Psoas muscle (tissue), 7 donors: ENCODE measurements at regions not wholly inside any gene's neighbourhood (a gene's known extent, or its start where the extent isn't known, plus 50 kb on each side); places are given as distances from the start of the nearest gene placed in this dataset.

Experiments used
- ATAC-seq, 4 donors: fragments of 200-7000 bp; cut with Tn5 transposase; one replicate each; pipeline ENCODE4 v1.9.1; 2020; ENCODE audit warnings: moderate library complexity in 3 of 4, mild to moderate bottlenecking in 2 of 4
- DNase-seq, 2 donors: peaks; one replicate each; pipeline ENCODE4 v3.0.0-alpha.2; 2020
- H3K27ac ChIP-seq: fragments of 200-600 bp; one replicate; pipeline ENCODE4 v1.8.0; 2022
- H3K27me3 ChIP-seq, 3 donors: fragments of 200-600 bp in 1 of 3; one replicate each; pipeline versions ENCODE4 v1.6.1 to v1.8.0; 2013 to 2022; ENCODE audit warnings: low read length in 2 of 3, mild to moderate bottlenecking in 2 of 3, moderate library complexity in 1 of 3; ENCODE audit not compliant: insufficient read depth in 3 of 3
- H3K36me3 ChIP-seq, 2 donors: fragments of 200-600 bp in 1 of 2; one replicate each; pipeline versions ENCODE4 v1.6.1 to v1.8.0; 2013 to 2022; ENCODE audit warnings: low read depth in 1 of 2, mild to moderate bottlenecking in 1 of 2, moderate library complexity in 1 of 2; ENCODE audit not compliant: insufficient read depth in 1 of 2
- H3K4me1 ChIP-seq: fragments of 200-600 bp; one replicate; pipeline ENCODE4 v1.8.0; 2022
- H3K4me3 ChIP-seq: fragments of 200-600 bp; one replicate; pipeline ENCODE4 v1.8.0; 2022; ENCODE audit warnings: mild to moderate bottlenecking
- H3K9me3 ChIP-seq: fragments of 200-600 bp; one replicate; pipeline ENCODE4 v1.8.0; 2022
- CTCF ChIP-seq: fragments of 200-600 bp; IDR thresholded peaks from one replicate; pipeline ENCODE4 v1.8.0; 2022; ENCODE audit warnings: antibody characterized with exemption
- WGBS, 3 donors: extraction: QIAGEN DNeasy Blood & Tissue Kit; methylation state at CpG; one replicate each; pipeline versions ENCODE4 v1.1.6 to v1.1.7; 2013; 5-methylcytosine and 5-hydroxymethylcytosine counted together
- intact Hi-C, 2 donors: fragments of 100-400 bp; cut with DNase I; formaldehyde crosslinking; loops; one replicate each; pipeline versions ENCODE4 v1.11.0 to v1.14.2; 2022
- donor health status: healthy with polysubstance abuse.
- donor health status: DM: no; HTN: no; CAD: no; lungs with moderate emphysema.
- donor health status: Bipolar disorder and iron deficiency.
- donor health status: healthy.
- donor health status: DM: yes; HTN: yes; CAD: no.
- donor health status: DM: no; HTN: no; CAD: no.
- donor health status: DM: yes; HTN: yes; CAD: no.

GRCh38 chrX:46376246-46376885 is 168.9 kb downstream of the ZNF674 start:
- H3K27ac ChIP-seq = no peak overlapping the region
- no peaks in the 10 kb centered on the region for H3K36me3 ChIP-seq
- peak in 1 of 4 donors; percentile 61 for ATAC-seq
- WGBS, 3 donors = 22 to 23% (median 22%) methylated on average over 4 of the region's 4 CpGs
- peak; percentile 11 for TF ChIP-seq CTCF
- H3K9me3 ChIP-seq = no peaks in the 10 kb centered on the region
- peaks cover 0 to 16% (median 0%) of the 10 kb centered on the region in 3 donors for H3K27me3 ChIP-seq
- intact Hi-C loops = no loop called here
- DNase-seq = no peak
- no peaks in the 10 kb centered on the region for H3K4me1 ChIP-seq
- H3K4me3 ChIP-seq = no peak overlapping the region

GRCh38 chrX:46375831-46376230 is 169.4 kb downstream of the ZNF674 start:
- Histone ChIP-seq H3K36me3 (no peaks in the 10 kb centered on the region), H3K27ac (no peak overlapping the region), H3K9me3 (no peaks in the 10 kb centered on the region), H3K4me1 (no peaks in the 10 kb centered on the region), H3K27me3 (peaks cover 0 to 16% (median 0%) of the 10 kb centered on the region in 3 donors), H3K4me3 (no peak overlapping the region)
- DNase-seq (no peak), ATAC-seq (no peak)
- intact Hi-C loops = no loop called here
- TF ChIP-seq CTCF = no peak
- WGBS, 3 donors = 80 to 100% (median 98%) methylated on average over 3 of the region's 3 CpGs

- intact Hi-C loops = no loop called here
- ATAC-seq = no peak
Observed at GRCh38 chrX:46374371-46374770, 170.8 kb downstream of the ZNF674 start.

GRCh38 chrX:46367491-46367890 is 177.7 kb downstream of the ZNF674 start:
- no peak for TF ChIP-seq CTCF
- 70 to 83% (median 79%) methylated on average over 2 of the region's 2 CpGs for WGBS, 3 donors
- H3K36me3 ChIP-seq = no peaks in the 10 kb centered on the region
- H3K9me3 ChIP-seq = no peaks in the 10 kb centered on the region
- no peak overlapping the region for H3K4me3 ChIP-seq
- intact Hi-C loops = no loop called here
- ATAC-seq (no peak), DNase-seq (no peak)
- peaks cover 0 to 4% (median 0%) of the 10 kb centered on the region in 3 donors for H3K27me3 ChIP-seq
- H3K27ac ChIP-seq = no peak overlapping the region
- H3K4me1 ChIP-seq = no peaks in the 10 kb centered on the region

More at GRCh38 chrX:46374371-46374770, 170.8 kb downstream of the ZNF674 start:
- no peaks in the 10 kb centered on the region for H3K9me3 ChIP-seq
- H3K4me3 ChIP-seq = no peak overlapping the region
- no peaks in the 10 kb centered on the region for H3K36me3 ChIP-seq
- H3K27ac ChIP-seq = no peak overlapping the region
- 49 to 76% (median 70%) methylated on average over 1 of the region's 1 CpG for WGBS, 3 donors
- H3K27me3 ChIP-seq = peaks cover 0 to 16% (median 0%) of the 10 kb centered on the region in 3 donors
- H3K4me1 ChIP-seq = no peaks in the 10 kb centered on the region
- no peak for DNase-seq
- TF ChIP-seq CTCF = no peak
